ENCODE measurements at regions not wholly inside any gene's neighbourhood (a gene's known extent, or its start where the extent isn't known, plus 50 kb on each side); places are given as distances from the start of the nearest gene placed in this dataset.
"Not testable (repeated sequence)": the region's sequence is repeated elsewhere in the genome, so short reads cannot be mapped to it uniquely, and the experiment has no call there.

- DNase-seq (ENCODE audit: low read depth in 1 of 2, low spot score in 1 of 2) = no peak
Observed at GRCh38 chr17:72175787-72176515, 55.1 kb downstream of the SOX9 start.

- no peak for DNase-seq (ENCODE audit: low read depth in 1 of 2, low spot score in 1 of 2)
Observed at GRCh38 chr17:72176516-72176851, 55.7 kb downstream of the SOX9 start.

DNA sequence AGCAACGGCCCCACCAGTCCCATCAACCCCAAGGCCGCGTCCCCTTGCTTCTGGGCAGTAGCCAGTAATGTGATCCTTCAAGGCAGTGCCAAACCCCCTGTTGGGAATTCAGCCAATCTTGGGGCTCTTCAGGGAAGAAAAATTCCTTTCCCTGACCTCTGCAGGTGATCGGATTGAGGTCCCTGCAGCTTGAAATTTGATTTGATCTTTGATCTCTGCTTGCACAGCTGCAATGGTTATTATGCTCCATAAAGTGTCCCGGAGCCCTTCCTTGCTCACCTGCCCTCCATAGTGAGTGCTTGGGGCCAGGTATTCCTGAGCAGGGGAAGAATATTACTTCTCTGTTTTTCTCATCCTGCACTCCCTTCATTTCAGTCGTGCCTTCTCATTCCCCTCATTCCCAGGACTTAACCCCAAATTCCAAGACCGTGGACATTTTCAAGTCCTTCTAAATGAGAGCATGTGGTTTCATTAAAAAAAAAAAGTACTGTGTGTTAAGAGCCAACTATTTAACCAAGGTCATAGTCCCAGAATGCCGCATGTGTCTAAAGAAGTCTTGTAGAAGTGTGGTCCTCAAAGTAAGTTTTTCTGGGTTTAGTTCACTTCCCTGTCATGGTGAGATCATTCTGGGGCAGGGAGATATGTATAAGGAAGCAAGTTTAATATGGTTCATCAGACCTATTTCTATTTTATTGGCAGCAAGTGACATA, 56.3 kb downstream of the SOX9 start:
- DNase-seq (ENCODE audit: low read depth in 1 of 2, low spot score in 1 of 2) = no peak

DNA sequence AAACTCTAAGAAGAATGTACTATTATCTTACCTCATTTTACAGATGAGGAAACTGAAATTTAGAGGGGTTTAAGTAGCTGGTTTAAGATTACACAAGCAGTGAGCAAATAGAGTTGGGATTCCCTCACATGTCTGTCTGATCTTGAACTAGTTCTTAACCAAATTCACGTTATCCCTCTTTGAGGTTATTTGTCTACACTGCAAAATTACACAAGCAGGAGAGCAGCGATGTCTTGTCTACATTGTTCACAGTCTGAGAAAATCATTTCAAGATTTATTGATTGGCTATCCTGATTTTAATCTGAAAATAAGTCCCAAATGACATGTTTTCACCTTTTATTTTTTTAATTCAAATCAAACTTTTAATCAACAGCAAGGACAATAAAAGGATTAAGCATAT, 56.9 kb downstream of the SOX9 start:
- no peak for DNase-seq (ENCODE audit: low read depth in 1 of 2, low spot score in 1 of 2)

DNA sequence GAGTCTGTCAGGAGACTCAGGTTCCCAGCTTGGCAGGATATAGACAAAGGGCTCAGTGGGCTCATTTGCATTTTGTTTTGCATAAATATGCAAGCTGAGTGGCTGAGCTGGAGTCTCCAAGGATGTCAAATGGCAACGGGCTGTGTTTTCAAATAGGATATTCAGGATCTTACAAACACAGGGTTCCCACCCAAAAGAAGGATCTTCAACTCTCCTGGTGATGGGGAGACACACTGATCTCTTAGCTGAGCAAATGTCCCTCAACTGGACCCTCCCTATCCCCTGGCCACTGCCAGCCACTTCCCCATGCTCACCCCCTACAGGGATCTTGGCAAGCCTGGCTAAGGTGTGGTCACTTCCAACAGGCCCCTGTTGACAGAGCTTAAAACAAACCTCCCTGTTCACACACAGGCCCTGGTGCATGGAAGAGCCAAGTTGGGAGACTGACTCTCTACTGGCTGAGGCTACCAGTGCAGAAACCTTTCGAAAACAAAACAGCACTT, 61.6 kb downstream of the SOX9 start:
- no peak for DNase-seq (ENCODE audit: low read depth in 1 of 2, low spot score in 1 of 2)

DNA sequence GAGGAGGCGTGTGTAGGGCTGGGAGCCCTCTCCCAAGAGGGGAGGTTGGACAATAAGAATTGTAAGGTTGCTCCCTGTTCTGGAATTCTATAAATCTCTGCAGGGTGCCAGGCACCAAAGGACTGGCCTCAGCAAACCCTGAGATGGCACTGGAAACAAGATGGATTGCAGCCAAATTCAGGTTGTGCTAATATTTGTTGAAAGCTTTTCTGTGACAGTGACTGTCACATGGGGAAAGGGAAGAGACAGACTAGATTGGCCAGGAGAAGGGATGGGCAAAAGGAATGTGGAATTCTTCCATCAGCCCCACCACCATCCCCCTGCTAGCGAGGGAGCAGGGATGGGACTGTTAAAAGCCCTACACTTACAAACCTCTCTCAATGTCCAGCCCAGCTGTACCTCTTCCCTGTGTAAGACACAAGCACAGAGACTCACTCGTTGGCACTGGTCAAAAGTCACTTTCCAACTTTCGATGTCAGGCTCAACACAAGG, 62.4 kb downstream of the SOX9 start:
- no peak for DNase-seq (ENCODE audit: low read depth in 1 of 2, low spot score in 1 of 2)

GRCh38 chr17:72184805-72185204, 64.0 kb downstream of the SOX9 start:
- DNase-seq (ENCODE audit: low read depth in 1 of 2, low spot score in 1 of 2) = no peak

DNA sequence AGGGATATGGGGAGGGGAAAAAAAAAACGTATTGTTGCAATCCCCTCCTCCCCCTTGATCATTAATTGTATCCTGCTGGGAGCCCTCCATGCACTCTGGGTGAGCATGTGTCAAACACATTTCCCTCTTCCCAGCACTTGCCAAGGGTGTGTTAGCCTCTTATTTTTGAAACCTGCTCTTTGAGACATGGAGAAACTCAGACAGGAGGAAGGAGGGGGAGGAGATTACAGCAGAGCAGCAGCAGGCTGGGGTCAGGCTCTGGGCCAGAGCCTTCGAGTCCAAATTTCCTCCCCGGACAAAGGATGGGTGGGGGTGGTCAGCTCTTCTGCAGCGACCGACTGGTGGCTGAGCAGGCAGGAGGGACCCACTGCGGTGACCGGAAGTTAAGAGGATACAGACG, 64.7 kb downstream of the SOX9 start:
- no peak for DNase-seq (ENCODE audit: low read depth in 1 of 2, low spot score in 1 of 2)

DNA sequence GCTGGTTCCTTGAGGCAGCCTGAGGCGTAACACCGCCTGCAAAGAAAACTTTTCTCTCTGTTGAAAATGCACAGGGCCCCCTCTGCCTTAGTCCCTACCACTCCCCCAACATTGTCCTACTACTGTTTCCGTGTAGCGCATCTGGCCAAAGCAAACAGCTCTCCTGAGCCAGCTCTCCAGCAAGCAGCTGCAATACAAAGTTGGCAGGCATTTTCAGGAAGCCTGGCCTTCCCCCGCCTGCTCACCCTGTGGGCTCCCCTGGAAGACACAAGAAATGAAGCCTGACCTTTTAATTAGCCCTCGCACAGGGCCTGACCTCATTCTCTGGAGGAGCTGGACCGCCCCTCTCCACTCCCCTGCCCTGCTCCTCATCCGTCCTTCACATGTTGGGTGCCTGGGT, 66.7 kb downstream of the SOX9 start:
- DNase-seq (ENCODE audit: low read depth in 1 of 2, low spot score in 1 of 2) = no peak

DNA sequence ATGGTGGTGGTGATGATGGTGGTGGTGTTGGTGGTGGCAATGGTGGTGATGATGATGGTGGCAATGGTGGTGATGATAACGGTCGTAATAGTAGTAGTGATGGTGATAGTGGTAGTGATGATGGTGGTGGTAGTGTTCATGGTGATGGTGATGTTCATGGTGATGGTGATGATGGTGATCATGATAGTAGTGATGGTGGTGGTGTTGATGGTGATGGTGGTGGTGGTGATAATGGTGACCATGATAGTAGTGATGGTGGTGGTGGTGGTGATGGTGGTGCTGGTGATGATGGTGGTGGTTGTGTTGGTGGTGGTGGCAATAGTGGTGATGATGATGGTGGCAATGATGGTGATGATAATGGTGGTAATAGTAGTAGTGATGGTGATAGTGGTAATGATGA, 68.0 kb downstream of the SOX9 start:
- DNase-seq (ENCODE audit: low read depth in 1 of 2, low spot score in 1 of 2) = no peak

DNA sequence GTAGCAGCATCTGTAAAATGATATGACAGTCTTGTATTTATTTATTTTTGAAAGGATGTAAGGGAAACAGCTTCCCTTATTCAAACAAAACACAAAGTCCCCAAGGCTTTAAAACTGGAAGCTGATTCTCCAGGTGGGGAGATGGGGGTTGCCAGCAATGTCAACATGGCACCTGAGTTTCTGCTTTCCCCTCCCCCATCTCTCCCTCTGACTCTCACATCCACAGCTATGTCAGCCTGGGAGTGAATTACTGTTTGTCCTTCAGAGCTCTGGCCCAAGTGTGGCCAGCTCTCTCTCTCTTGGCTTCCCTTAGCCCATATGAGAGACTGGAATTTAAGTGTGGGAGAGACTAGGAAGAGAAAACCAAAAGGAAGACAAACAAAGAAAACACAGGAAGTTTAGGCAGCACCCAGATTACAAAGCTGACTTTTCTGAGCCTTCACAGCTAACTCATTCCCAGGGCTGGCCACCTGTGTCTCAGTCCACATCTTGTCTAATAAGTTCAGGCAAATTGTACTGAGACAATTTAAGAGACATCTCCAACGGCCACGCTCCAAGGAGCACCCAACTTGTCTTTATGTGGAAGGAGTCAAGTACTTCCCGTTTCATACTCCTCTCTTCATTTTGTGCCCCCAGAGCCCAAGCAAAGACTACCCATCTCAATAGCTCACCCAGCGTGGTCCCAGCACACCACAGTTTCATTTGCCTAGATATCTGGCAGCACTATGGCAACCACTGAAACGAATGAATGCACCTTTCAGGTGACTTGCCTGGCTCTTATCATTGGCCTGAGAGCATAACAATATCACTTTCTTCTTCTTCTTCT, 69.2 kb downstream of the SOX9 start:
- DNase-seq (ENCODE audit: low read depth in 1 of 2, low spot score in 1 of 2) = no peak

GRCh38 chr17:72191356-72191755, 70.5 kb downstream of the SOX9 start:
- DNase-seq (ENCODE audit: low read depth in 1 of 2, low spot score in 1 of 2) = no peak

DNA sequence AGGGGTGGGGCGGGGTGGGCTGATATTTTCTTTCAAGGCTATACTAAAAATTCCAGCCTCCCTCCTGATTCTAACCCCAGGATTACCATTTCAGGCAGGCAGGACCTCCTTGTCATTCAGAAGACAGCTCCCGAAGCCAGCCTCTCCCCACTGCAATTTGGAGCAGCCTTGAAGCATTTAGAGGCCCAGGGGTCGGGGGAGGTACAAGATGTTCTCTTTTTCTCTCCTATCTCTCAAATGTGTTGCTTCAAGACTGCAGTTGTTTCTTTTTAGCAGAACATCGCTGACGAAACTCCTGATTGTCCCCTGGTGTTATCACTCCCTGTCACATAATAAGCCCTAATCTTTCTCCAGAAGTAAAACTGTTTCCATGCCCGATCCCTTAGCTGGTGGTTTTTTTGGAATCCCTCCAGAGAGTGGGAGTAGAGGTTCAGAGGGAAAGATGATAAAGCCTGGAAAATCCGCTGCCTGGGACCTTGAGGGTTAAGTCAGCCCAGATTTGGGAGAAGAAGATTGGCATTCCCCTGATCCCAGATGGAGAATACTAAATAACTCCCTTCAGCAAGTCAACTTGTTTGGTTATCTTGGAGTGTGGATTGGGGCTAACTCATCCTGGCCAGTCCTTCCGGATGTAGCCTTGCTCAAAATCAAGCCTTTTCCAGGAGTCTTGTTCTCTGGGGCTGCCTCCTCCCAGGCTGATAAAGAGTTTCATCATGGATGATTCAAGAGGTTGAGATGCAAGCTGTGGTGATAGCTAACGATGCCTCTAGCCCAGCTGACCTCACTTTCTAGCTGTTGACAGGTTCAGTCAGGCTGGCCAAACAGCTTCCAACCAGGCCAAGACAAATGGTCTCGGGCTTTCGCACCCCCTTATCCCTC, 71.3 kb downstream of the SOX9 start:
- DNase-seq (ENCODE audit: low read depth in 1 of 2, low spot score in 1 of 2) = no peak

DNA sequence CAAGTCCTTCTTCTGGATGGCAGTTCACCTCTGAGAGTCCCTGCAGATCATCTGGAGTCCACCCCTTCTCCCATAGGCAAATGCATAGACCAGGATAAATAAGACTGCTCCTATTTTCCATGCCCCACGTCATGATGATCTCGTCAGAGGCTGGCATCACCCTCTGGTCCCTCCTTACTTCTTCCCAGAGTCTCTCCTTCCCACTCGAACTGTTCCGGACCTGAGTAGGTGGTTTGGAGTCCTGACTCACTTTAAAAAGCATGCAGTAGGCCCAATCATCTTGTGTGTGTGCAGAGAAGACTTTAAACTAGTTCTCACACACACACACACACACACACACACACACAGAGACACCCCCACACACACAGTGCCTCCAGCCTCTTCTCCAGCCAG, 72.0 kb downstream of the SOX9 start:
- DNase-seq (ENCODE audit: low read depth in 1 of 2, low spot score in 1 of 2) = no peak

GRCh38 chr17:72193391-72194106, 72.7 kb downstream of the SOX9 start:
- DNase-seq (ENCODE audit: low read depth in 1 of 2, low spot score in 1 of 2) = no peak

DNA sequence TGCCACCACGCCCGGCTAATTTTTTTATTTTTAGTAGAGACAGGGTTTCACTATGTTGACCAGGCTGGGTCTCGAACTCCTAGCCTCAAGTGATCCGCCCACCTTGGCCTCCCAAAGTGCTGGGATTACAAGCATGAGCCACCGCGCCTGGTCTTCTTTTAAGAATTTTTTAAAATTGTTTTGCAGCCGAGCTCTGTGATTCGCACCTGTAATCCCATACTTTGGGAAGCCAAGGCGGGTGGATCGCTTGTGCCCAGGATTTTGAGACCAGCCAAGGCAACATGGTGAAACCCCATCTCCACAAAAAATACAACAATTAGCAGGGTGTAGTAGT, 73.3 kb downstream of the SOX9 start:
- DNase-seq (ENCODE audit: low read depth in 1 of 2, low spot score in 1 of 2) = not testable (repeated sequence)

GRCh38 chr17:72199256-72199655, 78.4 kb downstream of the SOX9 start:
- DNase-seq (ENCODE audit: low read depth in 1 of 2, low spot score in 1 of 2) = no peak

DNA sequence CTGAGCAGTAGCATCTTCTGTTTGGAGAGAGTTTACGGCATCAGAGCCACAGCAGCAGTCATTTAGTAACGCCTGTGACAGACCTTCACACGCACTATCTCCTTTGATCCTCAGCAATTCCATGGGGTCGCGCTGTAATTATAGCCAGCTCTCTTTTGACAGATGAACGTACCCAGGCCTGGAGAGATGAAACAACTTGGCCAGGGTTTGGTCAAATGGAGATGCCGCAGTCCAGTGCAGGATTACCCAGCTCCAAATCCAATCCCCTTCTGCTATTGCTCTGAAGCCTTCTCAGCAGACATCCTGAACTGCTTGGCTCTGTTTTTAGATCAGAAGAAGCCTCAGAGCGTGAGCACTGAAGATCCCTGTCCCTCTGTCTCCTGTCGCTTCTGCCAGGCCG, 83.9 kb downstream of the SOX9 start:
- no peak for DNase-seq (ENCODE audit: low read depth in 1 of 2, low spot score in 1 of 2)

GRCh38 chr17:72205357-72205756, 84.5 kb downstream of the SOX9 start:
- DNase-seq (ENCODE audit: low read depth in 1 of 2, low spot score in 1 of 2) = no peak

DNA sequence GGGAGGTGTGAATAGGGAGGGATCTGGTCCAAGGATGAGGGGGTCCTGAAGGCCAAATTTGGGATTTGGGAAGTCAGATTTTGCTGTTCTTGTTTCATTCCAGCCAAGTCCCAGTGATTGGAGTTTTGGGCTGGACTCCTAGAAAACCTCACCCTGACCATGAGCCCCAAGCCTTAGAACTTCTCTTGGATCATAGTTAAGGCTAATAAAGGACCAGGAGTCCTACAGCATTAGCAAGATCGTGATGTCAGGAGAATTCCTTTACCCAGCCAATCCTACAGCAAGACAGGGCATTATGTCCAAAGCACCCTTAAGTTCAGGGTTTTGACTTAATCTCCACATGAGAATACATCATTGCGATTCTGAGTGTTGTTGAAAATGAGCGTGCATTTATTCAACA, 85.0 kb downstream of the SOX9 start:
- DNase-seq (ENCODE audit: low read depth in 1 of 2, low spot score in 1 of 2) = no peak

Measured in stimulated activated CD4-positive, alpha-beta T cell treated with anti-CD3 and anti-CD28 coated beads, Interleukin-15, amount 100 ng/mL, for 1 hour (primary cell).